SIG-M5 treated with dmso at 0.1 percent for 504 hours (cell line): ENCODE measurements at regions not wholly inside any gene's neighbourhood (a gene's known extent, or its start where the extent isn't known, plus 50 kb on each side); places are given as distances from the start of the nearest gene placed in this dataset.
"Not testable (repeated sequence)": the region's sequence is repeated elsewhere in the genome, so short reads cannot be mapped to it uniquely, and the experiment has no call there.

Source experiments
- DNase-seq: peaks from one replicate; lab custom pipeline; 2025; ENCODE audit not compliant: unreplicated experiment; lab: John Stamatoyannopoulos, UW

GRCh38 chr10:90233805-90234204 lies 532.4 kb downstream of the KIF20B start:
- DNase-seq: not testable (repeated sequence)

- no peak for DNase-seq
Measured at GRCh38 chr10:90245623-90246022, 544.2 kb downstream of the KIF20B start.

- DNase-seq: not testable (repeated sequence)
Measured at GRCh38 chr10:90250784-90251183, 549.4 kb downstream of the KIF20B start.

- DNase-seq: no peak
Measured at GRCh38 chr10:90269699-90270098, 568.3 kb downstream of the KIF20B start.

- no peak for DNase-seq
Measured at GRCh38 chr10:90274721-90275468, 573.5 kb downstream of the KIF20B start.

GRCh38 chr10:90276894-90277475 lies 575.6 kb downstream of the KIF20B start:
- DNase-seq: no peak

GRCh38 chr10:90286406-90286805 lies 571.4 kb downstream of the HTR7 start:
- DNase-seq: no peak

GRCh38 chr10:90286941-90287340 lies 570.9 kb downstream of the HTR7 start:
- no peak for DNase-seq

- DNase-seq: no peak
Measured at GRCh38 chr10:90288391-90288933, 569.4 kb downstream of the HTR7 start.

- DNase-seq: no peak
Measured at GRCh38 chr10:90289037-90289436, 568.8 kb downstream of the HTR7 start.

- peak; percentile 13 for DNase-seq
Measured at GRCh38 chr10:90293616-90294015, 564.2 kb downstream of the HTR7 start.

GRCh38 chr10:90294821-90295540 lies 562.9 kb downstream of the HTR7 start:
- not testable (repeated sequence) for DNase-seq

- DNase-seq: not testable (repeated sequence)
Measured at GRCh38 chr10:90302031-90302430, 555.8 kb downstream of the HTR7 start.

GRCh38 chr10:90302758-90303481 lies 554.9 kb downstream of the HTR7 start:
- no peak for DNase-seq

- DNase-seq: no peak
Measured at GRCh38 chr10:90304533-90304932, 553.3 kb downstream of the HTR7 start.

GRCh38 chr10:90306187-90306586 lies 551.7 kb downstream of the HTR7 start:
- no peak for DNase-seq

GRCh38 chr10:90308223-90308622 lies 549.6 kb downstream of the HTR7 start:
- DNase-seq: no peak

- DNase-seq: no peak
Measured at GRCh38 chr10:90313576-90314325, 544.1 kb downstream of the HTR7 start.

GRCh38 chr10:90314718-90315117 lies 543.1 kb downstream of the HTR7 start:
- DNase-seq: no peak

- no peak for DNase-seq
Measured at GRCh38 chr10:90317172-90317571, 540.7 kb downstream of the HTR7 start.
